H9 (cell line): ENCODE measurements at regions not wholly inside any gene's neighbourhood (a gene's known extent, or its start where the extent isn't known, plus 50 kb on each side); places are given as distances from the start of the nearest gene placed in this dataset.

Source experiments
- DNase-seq: peaks from one replicate; pipeline ENCODE4 v3.0.0-alpha.2; 2017
- H2AFZ ChIP-seq: one replicate; pipeline ENCODE4 v1.6.1; 2013; ENCODE audit warnings: mild to moderate bottlenecking, low read length, control low read depth, moderate library complexity
- H2AK5ac ChIP-seq: 2 replicates; pipeline ENCODE4 v1.6.1; 2013; ENCODE audit warnings: low read length, control low read depth, mixed read lengths; ENCODE audit not compliant: insufficient read length
- H2BK120ac ChIP-seq: one replicate; pipeline ENCODE4 v1.6.1; 2013; ENCODE audit warnings: low read depth, mild to moderate bottlenecking, low read length, control low read depth, inconsistent platforms; ENCODE audit not compliant: poor library complexity, severe bottlenecking
- H2BK12ac ChIP-seq: 2 replicates; pipeline ENCODE4 v1.6.1; 2013; ENCODE audit warnings: low read length, control low read depth, mixed read lengths, low read depth; ENCODE audit not compliant: insufficient read length
- H2BK15ac ChIP-seq: 2 replicates; pipeline ENCODE4 v1.6.1; 2013; ENCODE audit warnings: low read depth, low read length, control low read depth
- H2BK20ac ChIP-seq: one replicate; pipeline ENCODE4 v1.6.1; 2013; ENCODE audit warnings: low read depth, mild to moderate bottlenecking, low read length, control low read depth, inconsistent platforms; ENCODE audit not compliant: poor library complexity, severe bottlenecking
- H2BK5ac ChIP-seq: 2 replicates; pipeline ENCODE4 v1.6.1; 2013; ENCODE audit warnings: low read length, control low read depth, mixed read lengths; ENCODE audit not compliant: insufficient read length
- H3K14ac ChIP-seq: 2 replicates; pipeline ENCODE4 v1.6.1; 2013; ENCODE audit warnings: low read length, control low read depth; ENCODE audit not compliant: insufficient read depth
- H3K18ac ChIP-seq: 2 replicates; pipeline ENCODE4 v1.6.1; 2013; ENCODE audit warnings: low read depth, mild to moderate bottlenecking, mixed read lengths, low read length, control low read depth; ENCODE audit not compliant: insufficient read length
- H3K23ac ChIP-seq: 2 replicates; pipeline ENCODE4 v1.6.1; 2013; ENCODE audit warnings: low read length, control low read depth, mixed read lengths, low read depth; ENCODE audit not compliant: insufficient read length
- H3K23me2 ChIP-seq: 2 replicates; pipeline ENCODE4 v1.6.1; 2013; ENCODE audit warnings: low read depth, mild to moderate bottlenecking, mixed read lengths, low read length, control low read depth; ENCODE audit not compliant: insufficient read length, poor library complexity, severe bottlenecking
- H3K27ac ChIP-seq: 2 replicates; pipeline ENCODE4 v1.5.1; 2013; ENCODE audit warnings: low read length, control low read depth, mixed read lengths, low read depth; ENCODE audit not compliant: insufficient read length
- H3K27me3 ChIP-seq: 2 replicates; pipeline ENCODE4 v1.6.1; 2013; ENCODE audit warnings: low read length, control low read depth, inconsistent platforms; ENCODE audit not compliant: insufficient read depth
- H3K4ac ChIP-seq: 2 replicates; pipeline ENCODE4 v1.6.1; 2013; ENCODE audit warnings: low read depth, mild to moderate bottlenecking, control low read depth, inconsistent platforms, low read length, moderate library complexity
- H3K4me1 ChIP-seq: 2 replicates; pipeline ENCODE4 v1.6.1; 2013; ENCODE audit warnings: low read length, control low read depth, inconsistent platforms; ENCODE audit not compliant: insufficient read depth
- H3K4me2 ChIP-seq: 2 replicates; pipeline ENCODE4 v1.6.1; 2013; ENCODE audit warnings: low read length, control low read depth, mixed read lengths; ENCODE audit not compliant: insufficient read length, insufficient read depth
- H3K56ac ChIP-seq: 2 replicates; pipeline ENCODE4 v1.6.1; 2013; ENCODE audit warnings: low read depth, mild to moderate bottlenecking, mixed read lengths, low read length, control low read depth; ENCODE audit not compliant: insufficient read length
- H3K79me1 ChIP-seq: 2 replicates; pipeline ENCODE4 v1.6.1; 2013; ENCODE audit warnings: low read depth, mild to moderate bottlenecking, moderate library complexity, low read length, control low read depth, inconsistent platforms; ENCODE audit not compliant: insufficient read depth, poor library complexity, severe bottlenecking
- H3K79me2 ChIP-seq: 2 replicates; pipeline ENCODE4 v1.6.1; 2013; ENCODE audit warnings: low read length, control low read depth, inconsistent platforms; ENCODE audit not compliant: insufficient read depth
- H3K9ac ChIP-seq: 2 replicates; pipeline ENCODE4 v1.6.1; 2013; ENCODE audit warnings: low read length, control low read depth, mixed read lengths; ENCODE audit not compliant: insufficient read length; ENCODE audit errors: extremely low read depth
- H3K9me3 ChIP-seq: one replicate; pipeline ENCODE4 v1.6.1; 2013; ENCODE audit warnings: low read depth, low read length, inconsistent platforms; ENCODE audit not compliant: control insufficient read depth
- H3T11ph ChIP-seq: one replicate; pipeline ENCODE4 v1.6.1; 2013; ENCODE audit warnings: mild to moderate bottlenecking, low read length, control low read depth, inconsistent platforms
- H4K20me1 ChIP-seq: one replicate; pipeline ENCODE4 v1.6.1; 2013; ENCODE audit not compliant: control insufficient read depth, insufficient read length, insufficient read depth
- H4K5ac ChIP-seq: 2 replicates; pipeline ENCODE4 v1.6.1; 2013; ENCODE audit warnings: low read depth, mild to moderate bottlenecking, mixed read lengths, low read length, control low read depth; ENCODE audit not compliant: insufficient read length
- H4K8ac ChIP-seq: replicated peaks from 2 replicates; pipeline ENCODE4 v1.6.1; 2013; ENCODE audit warnings: low read length, control low read depth, mixed read lengths, low read depth; ENCODE audit not compliant: insufficient read length
- H4K91ac ChIP-seq: 2 replicates; pipeline ENCODE4 v1.6.1; 2013; ENCODE audit warnings: low read depth, mild to moderate bottlenecking, moderate library complexity, mixed read lengths, low read length, control low read depth; ENCODE audit not compliant: insufficient read length
- H3K27ac Mint-ChIP-seq, 3 experiments: 2 replicates in 2 of 3; 3 replicates in 1 of 3; pipeline ENCODE4 v1.8.0; 2020 to 2021; ENCODE audit warnings: mixed read lengths in 3 of 3, mild to moderate bottlenecking in 1 of 3, moderate library complexity in 1 of 3
- H3K27me3 Mint-ChIP-seq: 2 replicates; pipeline ENCODE4 v1.8.0; 2021; ENCODE audit warnings: low read depth, mild to moderate bottlenecking, moderate library complexity, mixed read lengths
- H3K36me3 Mint-ChIP-seq, 3 experiments: 2 replicates in 2 of 3; 3 replicates in 1 of 3; pipeline ENCODE4 v1.8.0; 2020 to 2021; ENCODE audit warnings: low read depth in 3 of 3, mixed read lengths in 3 of 3; ENCODE audit not compliant: insufficient read depth in 1 of 3
- H3K4me1 Mint-ChIP-seq, 2 experiments: 2 replicates each; pipeline ENCODE4 v1.8.0; 2020; ENCODE audit warnings: mixed read lengths in 2 of 2
- H3K4me3 Mint-ChIP-seq, 2 experiments: 2 replicates in 1 of 2; 3 replicates in 1 of 2; pipeline ENCODE4 v1.8.0; 2020 to 2021; ENCODE audit warnings: mild to moderate bottlenecking in 2 of 2, mixed read lengths in 2 of 2, moderate library complexity in 1 of 2
- H3K9me3 Mint-ChIP-seq, 2 experiments: 2 replicates in 1 of 2; 3 replicates in 1 of 2; pipeline ENCODE4 v1.8.0; 2020; ENCODE audit warnings: mild to moderate bottlenecking in 2 of 2, mixed read lengths in 2 of 2, moderate library complexity in 1 of 2
- WGBS: extraction: QIAGEN DNeasy Blood & Tissue Kit; methylation state at CpG from one replicate; pipeline ENCODE4 v1.1.7; 2013; ENCODE audit warnings: missing lambda C conversion rate, low lambda C conversion rate, mixed read lengths; ENCODE audit not compliant: insufficient read length; ENCODE audit errors: extremely low coverage; 5-methylcytosine and 5-hydroxymethylcytosine counted together
- TF ChIP-seq, protein P1 (sequence below): fragments of 200-600 bp; sonication (generic); conservative IDR thresholded peaks from 3 replicates; pipeline ENCODE4 v1.8.0; 2021; ENCODE audit warnings: antibody characterized with exemption, mild to moderate bottlenecking

DNA sequence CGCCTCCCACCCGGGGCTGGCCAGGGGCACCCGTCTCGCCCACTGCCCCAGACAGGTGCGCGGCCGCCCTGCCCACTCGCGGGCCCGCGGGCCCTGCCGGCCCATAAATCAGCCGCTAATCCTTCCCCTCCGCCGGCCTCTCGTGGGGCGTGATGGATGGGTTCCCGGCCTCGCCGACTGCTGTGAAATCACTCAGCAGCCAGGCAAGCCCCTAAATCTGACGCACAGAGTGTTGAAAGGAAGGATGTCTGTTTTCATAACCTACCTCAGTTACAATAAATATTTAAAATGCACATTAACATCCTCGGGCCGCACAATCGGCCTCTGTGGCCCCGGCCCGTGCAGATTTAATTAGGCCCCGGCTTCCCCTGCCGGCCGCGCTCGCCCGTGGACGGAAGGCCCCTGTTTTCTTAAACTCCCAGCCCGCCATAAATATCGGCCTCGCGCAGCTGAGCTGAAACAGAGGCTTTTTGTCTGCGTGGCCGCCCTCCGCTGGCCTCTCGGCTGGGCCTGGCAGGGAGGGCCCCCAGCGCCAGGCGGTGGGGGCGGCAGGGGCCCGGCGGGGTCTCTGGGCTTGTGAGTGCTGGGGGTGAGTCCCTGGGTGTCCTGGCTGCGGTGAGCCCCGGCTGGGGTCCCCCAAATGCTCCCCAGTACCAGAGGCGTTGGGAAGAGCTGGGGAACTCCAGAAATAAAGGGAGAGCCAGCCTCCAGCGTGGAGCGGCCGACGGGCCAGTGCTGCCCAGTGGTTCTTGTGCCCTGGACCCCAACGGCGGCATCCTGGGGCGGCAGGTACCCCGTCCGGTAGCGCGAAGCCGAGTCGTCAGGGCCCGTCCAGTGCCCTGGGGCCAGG is 90.7 kb downstream of the UNCX start:
- Histone ChIP-seq H4K5ac (no peak overlapping the region), H3K4me1 (no peaks in the 10 kb centered on the region), H4K20me1 (no peaks in the 10 kb centered on the region), H3K79me2 (no peaks in the 10 kb centered on the region), H3K4me2 (no peak overlapping the region), H2BK5ac (no peak overlapping the region), H3K56ac (no peak overlapping the region), H3K79me1 (no peaks in the 10 kb centered on the region), H3K4ac (no peak overlapping the region), H4K8ac (no peak overlapping the region), H3K23ac (no peak overlapping the region), H2AK5ac (no peak overlapping the region), H4K91ac (no peak overlapping the region), H3K9ac (no peak overlapping the region), H3K23me2 (no peaks in the 10 kb centered on the region), H3K27ac (no peak overlapping the region), H3K27me3 (no peaks in the 10 kb centered on the region), H3K18ac (no peak overlapping the region), H2BK20ac (no peak overlapping the region), H3K14ac (no peak overlapping the region), H2BK15ac (no peak overlapping the region), H3K9me3 (no peaks in the 10 kb centered on the region), H2BK12ac (no peak overlapping the region), H2AFZ (no peak overlapping the region), H2BK120ac (no peak overlapping the region), H3T11ph (no peak overlapping the region)
- Mint-ChIP-seq H3K9me3 (peaks cover 0 to 4% of the 10 kb centered on the region in 2 experiments; a peak in 4 of 5 replicates), H3K36me3 (no peaks in the 10 kb centered on the region), H3K4me1 (peaks cover 0 to 7% of the 10 kb centered on the region in 2 experiments; a peak in 2 of 4 replicates), H3K27me3 (peaks cover 2% of the 10 kb centered on the region), H3K27ac (no peak overlapping the region), H3K4me3 (no peak overlapping the region)
- no peak for DNase-seq
- WGBS, result no CpG with 5 or more reads among the region's 63 CpGs
- TF ChIP-seq, protein P1, sequence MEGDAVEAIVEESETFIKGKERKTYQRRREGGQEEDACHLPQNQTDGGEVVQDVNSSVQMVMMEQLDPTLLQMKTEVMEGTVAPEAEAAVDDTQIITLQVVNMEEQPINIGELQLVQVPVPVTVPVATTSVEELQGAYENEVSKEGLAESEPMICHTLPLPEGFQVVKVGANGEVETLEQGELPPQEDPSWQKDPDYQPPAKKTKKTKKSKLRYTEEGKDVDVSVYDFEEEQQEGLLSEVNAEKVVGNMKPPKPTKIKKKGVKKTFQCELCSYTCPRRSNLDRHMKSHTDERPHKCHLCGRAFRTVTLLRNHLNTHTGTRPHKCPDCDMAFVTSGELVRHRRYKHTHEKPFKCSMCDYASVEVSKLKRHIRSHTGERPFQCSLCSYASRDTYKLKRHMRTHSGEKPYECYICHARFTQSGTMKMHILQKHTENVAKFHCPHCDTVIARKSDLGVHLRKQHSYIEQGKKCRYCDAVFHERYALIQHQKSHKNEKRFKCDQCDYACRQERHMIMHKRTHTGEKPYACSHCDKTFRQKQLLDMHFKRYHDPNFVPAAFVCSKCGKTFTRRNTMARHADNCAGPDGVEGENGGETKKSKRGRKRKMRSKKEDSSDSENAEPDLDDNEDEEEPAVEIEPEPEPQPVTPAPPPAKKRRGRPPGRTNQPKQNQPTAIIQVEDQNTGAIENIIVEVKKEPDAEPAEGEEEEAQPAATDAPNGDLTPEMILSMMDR, result no peak
